ENCODE measurements at regions not wholly inside any gene's neighbourhood (a gene's known extent, or its start where the extent isn't known, plus 50 kb on each side); places are given as distances from the start of the nearest gene placed in this dataset.

DNA sequence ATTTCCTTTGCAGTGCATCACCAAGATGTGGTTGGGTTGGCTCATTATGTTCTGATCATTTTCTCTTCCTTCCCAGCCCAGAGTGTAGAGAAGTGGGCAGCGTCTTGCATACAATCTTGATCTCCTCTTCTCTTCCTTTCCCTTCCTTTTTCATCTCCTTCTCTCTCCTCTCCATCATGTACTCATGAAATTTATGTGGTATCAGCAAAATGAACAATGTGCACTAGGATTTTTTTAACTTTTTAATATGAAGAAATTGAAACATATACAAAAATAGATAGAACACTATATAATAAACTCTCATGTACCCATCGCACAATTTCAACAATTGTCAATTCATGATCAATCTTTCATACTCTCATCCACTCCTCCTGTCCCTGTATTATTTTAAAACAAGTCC is 593.5 kb downstream of the BCOR start:
- dilution Hi-C loops (cut with MboI; ENCODE audit: extremely low pct_ligation_motif_present, low sequenced_read_pairs), result no loop called here
- Histone ChIP-seq H4K20me1 (ENCODE audit: control insufficient read depth, extremely low read depth, insufficient read depth, low read length) (no peaks in the 10 kb centered on the region), H3K9me1 (ENCODE audit: control insufficient read depth, extremely low read depth, insufficient read depth, low read length) (no peaks in the 10 kb centered on the region), H3K79me2 (ENCODE audit: control insufficient read depth, insufficient read depth, low read length) (no peaks in the 10 kb centered on the region), H3K4me1 (ENCODE audit: control insufficient read depth, extremely low read depth, insufficient read depth, low read length) (no peaks in the 10 kb centered on the region), H3K9ac (ENCODE audit: control insufficient read depth, extremely low read depth, insufficient read depth, low read length) (no peak overlapping the region), H3K9me3 (ENCODE audit: control insufficient read depth, low read depth, low read length) (peaks cover 3% of the 10 kb centered on the region), H2AFZ (ENCODE audit: control insufficient read depth, low read length) (no peak overlapping the region), H3K4me3 (ENCODE audit: control insufficient read depth in 2 of 3, extremely low read depth in 1 of 3, insufficient read depth in 2 of 3, low read depth in 1 of 3, low read length in 3 of 3) (no peak overlapping the region), H3K4me2 (ENCODE audit: control insufficient read depth, extremely low read depth, insufficient read depth, low read depth, low read length) (no peak overlapping the region), H3K27ac (ENCODE audit: control insufficient read depth, insufficient read depth, low read length) (no peak overlapping the region), H3K27me3 (ENCODE audit: control insufficient read depth, extremely low read depth, insufficient read depth, low read length) (no peaks in the 10 kb centered on the region), H3K36me3 (ENCODE audit: control insufficient read depth in 2 of 2, extremely low read depth in 1 of 2, insufficient read depth in 2 of 2, low read length in 2 of 2) (no peaks in the 10 kb centered on the region)
- FAIRE-seq (no peak), DNase-seq (ENCODE audit: low read depth, low spot score) (no peak)
- TF ChIP-seq, protein P1, sequence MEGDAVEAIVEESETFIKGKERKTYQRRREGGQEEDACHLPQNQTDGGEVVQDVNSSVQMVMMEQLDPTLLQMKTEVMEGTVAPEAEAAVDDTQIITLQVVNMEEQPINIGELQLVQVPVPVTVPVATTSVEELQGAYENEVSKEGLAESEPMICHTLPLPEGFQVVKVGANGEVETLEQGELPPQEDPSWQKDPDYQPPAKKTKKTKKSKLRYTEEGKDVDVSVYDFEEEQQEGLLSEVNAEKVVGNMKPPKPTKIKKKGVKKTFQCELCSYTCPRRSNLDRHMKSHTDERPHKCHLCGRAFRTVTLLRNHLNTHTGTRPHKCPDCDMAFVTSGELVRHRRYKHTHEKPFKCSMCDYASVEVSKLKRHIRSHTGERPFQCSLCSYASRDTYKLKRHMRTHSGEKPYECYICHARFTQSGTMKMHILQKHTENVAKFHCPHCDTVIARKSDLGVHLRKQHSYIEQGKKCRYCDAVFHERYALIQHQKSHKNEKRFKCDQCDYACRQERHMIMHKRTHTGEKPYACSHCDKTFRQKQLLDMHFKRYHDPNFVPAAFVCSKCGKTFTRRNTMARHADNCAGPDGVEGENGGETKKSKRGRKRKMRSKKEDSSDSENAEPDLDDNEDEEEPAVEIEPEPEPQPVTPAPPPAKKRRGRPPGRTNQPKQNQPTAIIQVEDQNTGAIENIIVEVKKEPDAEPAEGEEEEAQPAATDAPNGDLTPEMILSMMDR (optimal IDR thresholded peaks at IDR 0.05 in 1 of 3, IDR thresholded peaks at IDR 0.05 in 1 of 3, conservative IDR thresholded peaks at IDR 0.05 in 1 of 3; ENCODE audit: extremely low read depth in 1 of 3, insufficient read depth in 2 of 3, low read length in 3 of 3), result no peak
- no peak for TF ChIP-seq EZH2 (IDR thresholded peaks at IDR 0.05; ENCODE audit: low read length)

DNA sequence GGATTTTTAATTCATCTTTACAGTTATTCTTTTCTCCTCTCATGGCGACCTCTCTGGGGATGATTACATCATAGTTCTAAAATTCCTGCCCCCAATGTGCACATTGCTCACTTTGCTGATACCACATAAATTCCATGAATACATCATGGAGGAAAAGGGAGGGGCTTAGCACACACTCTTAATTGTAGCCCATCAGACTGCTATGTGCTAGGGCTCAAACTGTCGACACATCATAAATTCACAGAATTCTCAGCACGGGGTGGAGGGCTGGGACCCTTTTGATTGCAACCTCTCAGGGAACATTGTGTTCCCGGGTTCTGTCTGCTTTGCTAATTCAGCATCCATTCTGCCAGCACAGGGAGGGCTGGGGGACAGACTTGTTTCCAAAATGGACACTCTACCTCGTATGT is 592.9 kb downstream of the BCOR start:
- no peak overlapping the region for H3K9ac ChIP-seq (ENCODE audit: control insufficient read depth, extremely low read depth, insufficient read depth, low read length)
- FAIRE-seq (no peak), DNase-seq (ENCODE audit: low read depth, low spot score) (no peak)
- H4K20me1 ChIP-seq (ENCODE audit: control insufficient read depth, extremely low read depth, insufficient read depth, low read length), result no peaks in the 10 kb centered on the region
- H3K27ac ChIP-seq (ENCODE audit: control insufficient read depth, insufficient read depth, low read length), result no peak overlapping the region
- H3K4me1 ChIP-seq (ENCODE audit: control insufficient read depth, extremely low read depth, insufficient read depth, low read length), result no peaks in the 10 kb centered on the region
- dilution Hi-C loops (cut with MboI; ENCODE audit: extremely low pct_ligation_motif_present, low sequenced_read_pairs), result no loop called here
- H3K9me3 ChIP-seq (ENCODE audit: control insufficient read depth, low read depth, low read length), result peaks cover 3% of the 10 kb centered on the region
- no peak overlapping the region for H3K4me2 ChIP-seq (ENCODE audit: control insufficient read depth, extremely low read depth, insufficient read depth, low read depth, low read length)
- no peak for TF ChIP-seq EZH2 (IDR thresholded peaks at IDR 0.05; ENCODE audit: low read length)
- TF ChIP-seq, protein P1 (optimal IDR thresholded peaks at IDR 0.05 in 1 of 3, IDR thresholded peaks at IDR 0.05 in 1 of 3, conservative IDR thresholded peaks at IDR 0.05 in 1 of 3; ENCODE audit: extremely low read depth in 1 of 3, insufficient read depth in 2 of 3, low read length in 3 of 3), result no peak
- no peaks in the 10 kb centered on the region for H3K27me3 ChIP-seq (ENCODE audit: control insufficient read depth, extremely low read depth, insufficient read depth, low read length)
- no peaks in the 10 kb centered on the region for H3K79me2 ChIP-seq (ENCODE audit: control insufficient read depth, insufficient read depth, low read length)
- no peak overlapping the region for H2AFZ ChIP-seq (ENCODE audit: control insufficient read depth, low read length)
- no peak overlapping the region for H3K4me3 ChIP-seq (ENCODE audit: control insufficient read depth in 2 of 3, extremely low read depth in 1 of 3, insufficient read depth in 2 of 3, low read depth in 1 of 3, low read length in 3 of 3)
- H3K36me3 ChIP-seq (ENCODE audit: control insufficient read depth in 2 of 2, extremely low read depth in 1 of 2, insufficient read depth in 2 of 2, low read length in 2 of 2), result no peaks in the 10 kb centered on the region
- no peaks in the 10 kb centered on the region for H3K9me1 ChIP-seq (ENCODE audit: control insufficient read depth, extremely low read depth, insufficient read depth, low read length)

Measured in keratinocyte (primary cell).